CD14-positive monocyte (primary cell): ENCODE measurements at regions not wholly inside any gene's neighbourhood (a gene's known extent, or its start where the extent isn't known, plus 50 kb on each side); places are given as distances from the start of the nearest gene placed in this dataset.

ENCODE experiments used
- DNase-seq, 3 donors: peaks; one replicate each; pipeline ENCODE4 v3.0.0-alpha.2; 2011 to 2022
- H2AFZ ChIP-seq: 2 replicates; pipeline ENCODE4 v1.6.0; 2012; ENCODE audit warnings: mild to moderate bottlenecking, low read depth, low read length, inconsistent platforms; ENCODE audit not compliant: insufficient read depth, poor library complexity, severe bottlenecking
- H3K27ac ChIP-seq, 2 donors: 1 replicate in 1 of 2; 2 replicates in 1 of 2; pipeline ENCODE4 v1.5.1; 2012 to 2013; ENCODE audit warnings: low read length in 2 of 2, control low read depth in 1 of 2, inconsistent platforms in 1 of 2, low read depth in 1 of 2, mild to moderate bottlenecking in 1 of 2
- H3K27me3 ChIP-seq, 2 donors: one replicate each; pipeline versions ENCODE4 v1.6.0 to v1.6.1; 2011 to 2013; ENCODE audit warnings: low read length in 2 of 2; ENCODE audit not compliant: control insufficient read depth in 2 of 2, insufficient read depth in 2 of 2
- H3K36me3 ChIP-seq, 2 donors: replicated peaks in 1 of 2; 1 replicate in 1 of 2; 2 replicates in 1 of 2; pipeline versions ENCODE4 v1.5.1 to v1.6.1; 2012 to 2013; ENCODE audit warnings: low read length in 2 of 2, control low read depth in 1 of 2, inconsistent platforms in 1 of 2, mild to moderate bottlenecking in 1 of 2; ENCODE audit not compliant: insufficient read depth in 2 of 2, control insufficient read depth in 1 of 2
- H3K4me1 ChIP-seq, 2 donors: 1 replicate in 1 of 2; 2 replicates in 1 of 2; pipeline versions ENCODE4 v1.5.1 to v1.6.1; 2012 to 2013; ENCODE audit warnings: low read length in 2 of 2, control low read depth in 1 of 2, inconsistent platforms in 1 of 2, mild to moderate bottlenecking in 1 of 2, moderate library complexity in 1 of 2; ENCODE audit not compliant: insufficient read depth in 2 of 2, control insufficient read depth in 1 of 2
- H3K4me2 ChIP-seq: replicated peaks from 2 replicates; pipeline ENCODE3; 2012; ENCODE audit warnings: low read length, moderate library complexity, mild to moderate bottlenecking; ENCODE audit not compliant: poor library complexity, severe bottlenecking; ENCODE audit errors: extremely low read depth
- H3K4me3 ChIP-seq, 3 experiments: fragments of 200-600 bp in 1 of 3; sonication (generic) in 1 of 3; replicated peaks in 1 of 3; 1 replicate in 2 of 3; 2 replicates in 1 of 3; pipeline ENCODE4 v1.5.1; 2011 to 2013; ENCODE audit warnings: low read length in 3 of 3, mild to moderate bottlenecking in 3 of 3, control low read depth in 2 of 3, low read depth in 2 of 3, inconsistent platforms in 1 of 3, moderate library complexity in 1 of 3
- H3K79me2 ChIP-seq: 2 replicates; pipeline ENCODE4 v1.6.0; 2012; ENCODE audit warnings: mild to moderate bottlenecking, control low read depth, inconsistent platforms, low read length, moderate library complexity; ENCODE audit not compliant: insufficient read depth
- H3K9ac ChIP-seq: 2 replicates; pipeline ENCODE4 v1.6.0; 2017; ENCODE audit warnings: low read length, mild to moderate bottlenecking; ENCODE audit not compliant: insufficient read depth, poor library complexity, severe bottlenecking
- H3K9me3 ChIP-seq, 2 donors: replicated peaks in 1 of 2; 1 replicate in 1 of 2; 2 replicates in 1 of 2; pipeline versions ENCODE4 v1.5.1 to v1.6.1; 2012 to 2013; ENCODE audit warnings: low read length in 2 of 2, control low read depth in 1 of 2; ENCODE audit not compliant: control insufficient read depth in 1 of 2, insufficient read depth in 1 of 2
- H4K20me1 ChIP-seq: 2 replicates; pipeline ENCODE4 v1.6.0; 2012; ENCODE audit warnings: mild to moderate bottlenecking, low read length, control low read depth, moderate library complexity; ENCODE audit not compliant: insufficient read depth
- H3K27ac Mint-ChIP-seq, 7 donors: one replicate each; pipeline ENCODE4 v1.8.0; 2020; ENCODE audit warnings: mild to moderate bottlenecking in 7 of 7, mixed read lengths in 7 of 7, moderate library complexity in 6 of 7, inconsistent platforms in 2 of 7
- H3K27me3 Mint-ChIP-seq, 3 donors: one replicate each; pipeline ENCODE4 v1.8.0; 2021 to 2022; ENCODE audit warnings: low read depth in 3 of 3, mild to moderate bottlenecking in 3 of 3, mixed read lengths in 3 of 3, moderate library complexity in 3 of 3, inconsistent platforms in 1 of 3
- H3K36me3 Mint-ChIP-seq, 2 donors: one replicate each; pipeline ENCODE4 v1.8.0; 2020; ENCODE audit warnings: mixed read lengths in 2 of 2, inconsistent platforms in 1 of 2, mild to moderate bottlenecking in 1 of 2
- H3K4me1 Mint-ChIP-seq: one replicate; pipeline ENCODE4 v1.8.0; 2020; ENCODE audit warnings: mild to moderate bottlenecking, mixed read lengths
- H3K4me3 Mint-ChIP-seq, 2 donors: one replicate each; pipeline ENCODE4 v1.8.0; 2020; ENCODE audit warnings: mild to moderate bottlenecking in 2 of 2, mixed read lengths in 2 of 2, moderate library complexity in 1 of 2
- H3K9me3 Mint-ChIP-seq, 7 donors: one replicate each; pipeline ENCODE4 v1.8.0; 2020 to 2022; ENCODE audit warnings: mixed read lengths in 7 of 7, mild to moderate bottlenecking in 6 of 7, moderate library complexity in 6 of 7, inconsistent platforms in 2 of 7
- WGBS: methylation state at CpG from one replicate; pipeline ENCODE4 v1.1.5; 2013; ENCODE audit warnings: missing lambda C conversion rate; ENCODE audit not compliant: insufficient coverage; 5-methylcytosine and 5-hydroxymethylcytosine counted together
- intact Hi-C, 2 donors: fragments of 100-400 bp; cut with micrococcal nuclease; formaldehyde crosslinking; loops; one replicate each; pipeline versions ENCODE4 v1.15.0 to v1.15.1; 2023
- TF ChIP-seq, protein P1 (sequence below): fragments of 200-600 bp; IDR thresholded peaks from one replicate; pipeline ENCODE4 v1.8.0; 2022; ENCODE audit warnings: antibody characterized with exemption, mild to moderate bottlenecking

DNA sequence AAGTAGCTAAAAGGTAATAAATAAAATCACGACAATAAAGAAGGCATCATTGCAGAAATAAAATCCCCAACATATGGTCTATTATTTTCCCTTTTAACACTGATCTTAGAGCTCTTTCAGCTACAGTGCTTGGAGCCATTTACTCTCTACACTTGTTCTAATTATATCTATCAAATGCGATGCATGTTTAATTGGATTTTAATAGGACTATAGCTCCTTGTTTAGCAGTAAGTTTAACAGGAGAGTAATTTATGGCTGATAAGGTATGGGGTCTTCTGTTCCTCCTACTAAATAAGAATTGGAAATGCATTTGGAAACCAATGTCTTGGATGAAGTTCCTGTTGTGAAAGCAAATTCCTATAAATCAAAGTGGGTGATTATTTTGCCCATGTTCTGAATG lies 304.2 kb upstream of the PTPRD start:
- no peaks in the 10 kb centered on the region for H3K27me3 ChIP-seq
- intact Hi-C loops = no loop called here
- TF ChIP-seq, protein P1, sequence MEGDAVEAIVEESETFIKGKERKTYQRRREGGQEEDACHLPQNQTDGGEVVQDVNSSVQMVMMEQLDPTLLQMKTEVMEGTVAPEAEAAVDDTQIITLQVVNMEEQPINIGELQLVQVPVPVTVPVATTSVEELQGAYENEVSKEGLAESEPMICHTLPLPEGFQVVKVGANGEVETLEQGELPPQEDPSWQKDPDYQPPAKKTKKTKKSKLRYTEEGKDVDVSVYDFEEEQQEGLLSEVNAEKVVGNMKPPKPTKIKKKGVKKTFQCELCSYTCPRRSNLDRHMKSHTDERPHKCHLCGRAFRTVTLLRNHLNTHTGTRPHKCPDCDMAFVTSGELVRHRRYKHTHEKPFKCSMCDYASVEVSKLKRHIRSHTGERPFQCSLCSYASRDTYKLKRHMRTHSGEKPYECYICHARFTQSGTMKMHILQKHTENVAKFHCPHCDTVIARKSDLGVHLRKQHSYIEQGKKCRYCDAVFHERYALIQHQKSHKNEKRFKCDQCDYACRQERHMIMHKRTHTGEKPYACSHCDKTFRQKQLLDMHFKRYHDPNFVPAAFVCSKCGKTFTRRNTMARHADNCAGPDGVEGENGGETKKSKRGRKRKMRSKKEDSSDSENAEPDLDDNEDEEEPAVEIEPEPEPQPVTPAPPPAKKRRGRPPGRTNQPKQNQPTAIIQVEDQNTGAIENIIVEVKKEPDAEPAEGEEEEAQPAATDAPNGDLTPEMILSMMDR = no peak
- H3K9ac ChIP-seq = no peak overlapping the region
- WGBS = no CpG with 5 or more reads among the region's 2 CpGs
- peaks cover 0 to 3% (median 1%) of the 10 kb centered on the region in 7 donors for H3K9me3 Mint-ChIP-seq
- H3K4me1 Mint-ChIP-seq = no peaks in the 10 kb centered on the region
- no peak overlapping the region for H3K4me3 ChIP-seq
- no peak overlapping the region for H3K4me2 ChIP-seq
- H3K36me3 ChIP-seq = no peaks in the 10 kb centered on the region
- no peaks in the 10 kb centered on the region for H3K4me1 ChIP-seq
- no peak for DNase-seq
- H3K9me3 ChIP-seq = no peaks in the 10 kb centered on the region
- no peak overlapping the region for H3K4me3 Mint-ChIP-seq
- no peak overlapping the region for H3K27ac ChIP-seq
- no peaks in the 10 kb centered on the region for H3K79me2 ChIP-seq
- H3K27me3 Mint-ChIP-seq = no peaks in the 10 kb centered on the region
- H4K20me1 ChIP-seq = no peaks in the 10 kb centered on the region
- H3K36me3 Mint-ChIP-seq = no peaks in the 10 kb centered on the region
- no peak overlapping the region for H3K27ac Mint-ChIP-seq
- no peak overlapping the region for H2AFZ ChIP-seq

DNA sequence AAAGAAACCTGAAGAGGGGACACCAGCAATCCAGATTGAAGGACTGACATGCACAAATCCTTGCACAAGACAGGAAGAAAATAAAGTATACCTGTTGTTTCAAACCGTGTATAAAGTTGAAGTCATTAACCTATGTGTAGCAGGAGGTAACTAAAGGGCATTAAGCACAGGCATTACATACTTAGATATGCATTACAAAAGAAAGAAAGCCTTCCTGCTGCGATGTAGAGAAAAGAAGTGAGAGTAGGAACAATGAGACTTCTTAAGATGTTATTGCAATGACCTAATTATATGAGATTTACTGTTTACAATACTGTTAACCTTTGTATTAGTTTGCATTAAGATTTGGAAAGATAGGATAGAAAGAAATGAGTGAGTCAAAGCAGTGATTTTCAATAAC lies 308.9 kb upstream of the PTPRD start:
- Histone ChIP-seq H3K9me3 (no peaks in the 10 kb centered on the region), H3K36me3 (no peaks in the 10 kb centered on the region), H3K27ac (no peak overlapping the region), H3K27me3 (no peaks in the 10 kb centered on the region), H3K9ac (no peak overlapping the region), H3K79me2 (no peaks in the 10 kb centered on the region), H3K4me1 (no peaks in the 10 kb centered on the region), H4K20me1 (no peaks in the 10 kb centered on the region), H3K4me2 (no peak overlapping the region), H3K4me3 (no peak overlapping the region), H2AFZ (no peak overlapping the region)
- Mint-ChIP-seq H3K4me3 (no peak overlapping the region), H3K36me3 (no peaks in the 10 kb centered on the region), H3K9me3 (peaks cover 0 to 2% (median 1%) of the 10 kb centered on the region in 7 donors), H3K4me1 (no peaks in the 10 kb centered on the region), H3K27me3 (peaks cover 0 to 2% (median 1%) of the 10 kb centered on the region in 3 donors), H3K27ac (no peak overlapping the region)
- no CpG with 5 or more reads among the region's 2 CpGs for WGBS
- DNase-seq = no peak
- intact Hi-C loops = no loop called here
- TF ChIP-seq, protein P1 = no peak
